HG03103 (cell line): ENCODE measurements at regions not wholly inside any gene's neighbourhood (a gene's known extent, or its start where the extent isn't known, plus 50 kb on each side); places are given as distances from the start of the nearest gene placed in this dataset.
"Not testable (repeated sequence)": the region's sequence is repeated elsewhere in the genome, so short reads cannot be mapped to it uniquely, and the experiment has no call there.

ENCODE experiments used
- ATAC-seq: cut with Tn5 transposase; IDR thresholded peaks from one replicate; pipeline ENCODE4 v1.9.1; 2021; ENCODE audit warnings: low read depth; ENCODE audit not compliant: unreplicated experiment

GRCh38 chr2:95762023-95763021 is 170.5 kb downstream of the TRIM43 start:
- not testable (repeated sequence) for ATAC-seq

- not testable (repeated sequence) for ATAC-seq
Measured at GRCh38 chr2:95763074-95763473, 171.3 kb downstream of the TRIM43 start.

GRCh38 chr2:95764966-95765365 is 173.2 kb downstream of the TRIM43 start:
- ATAC-seq: not testable (repeated sequence)

- not testable (repeated sequence) for ATAC-seq
Measured at GRCh38 chr2:95765925-95766910, 174.4 kb downstream of the TRIM43 start.

- ATAC-seq: not testable (repeated sequence)
Measured at GRCh38 chr2:95767531-95767930, 175.7 kb downstream of the TRIM43 start.

GRCh38 chr2:95767950-95768349 is 176.1 kb downstream of the TRIM43 start:
- not testable (repeated sequence) for ATAC-seq

- ATAC-seq: not testable (repeated sequence)
Measured at GRCh38 chr2:95769256-95769655, 177.5 kb downstream of the TRIM43 start.

- not testable (repeated sequence) for ATAC-seq
Measured at GRCh38 chr2:95770726-95771125, 178.9 kb downstream of the TRIM43 start.

- ATAC-seq: not testable (repeated sequence)
Measured at GRCh38 chr2:95774322-95775192, 182.8 kb downstream of the TRIM43 start.

GRCh38 chr2:95775193-95775531 is 183.4 kb downstream of the TRIM43 start:
- ATAC-seq: not testable (repeated sequence)
